K562 (cell line): ENCODE measurements at regions not wholly inside any gene's neighbourhood (a gene's known extent, or its start where the extent isn't known, plus 50 kb on each side); places are given as distances from the start of the nearest gene placed in this dataset.

Experiments
- ATAC-seq: fragments of 200-7000 bp; cut with Tn5 transposase; 3 replicates; pipeline ENCODE4 v1.9.1; 2020; ENCODE audit warnings: moderate library complexity
- BruUV-seq: library from RNA; stranded (reverse); fragments of 400-500 nt; replicated peaks from 2 replicates; lab custom pipeline; 2021; lab: Mats Ljungman, UMichigan
- CTCF ChIA-PET: fragments of 300-600 bp; formaldehyde crosslinking; extraction: SDS; loops from one replicate; lab custom pipeline; 2021; ENCODE audit warnings: low intra/inter-chr PET ratio; lab: Yijun Ruan, JAX
- POLR2A ChIA-PET: fragments of 300-600, 350-650 bp; sonication (Branson Sonifier 250); formaldehyde crosslinking; extraction: SDS; loops from one replicate; lab custom pipeline; 2021; ENCODE audit warnings: antibody characterized with exemption, inconsistent platforms; lab: Yijun Ruan, JAX
- DNase-seq, 4 experiments: peaks; one replicate each; pipeline versions ENCODE4 v3.0.0 to v3.0.0-alpha.2; 2011 to 2018; ENCODE audit warnings: low spot score in 3 of 4, mixed read lengths in 3 of 4; ENCODE audit errors: extremely low read depth in 1 of 4
- FAIRE-seq: peaks from 2 replicates; lab custom pipeline; 2011; peaks lifted over from hg19 to GRCh38; lab: Jason Lieb, UNC
- H2AFZ ChIP-seq: 2 replicates; pipeline ENCODE4 v1.6.0; 2011; ENCODE audit warnings: low read depth, low read length, control low read depth, inconsistent platforms
- H3K27ac ChIP-seq: fragments of 200-600 bp; 3 replicates; pipeline ENCODE4 v1.8.0; 2011; ENCODE audit warnings: low read depth, mild to moderate bottlenecking, control low read depth, inconsistent platforms, low read length, moderate library complexity, mixed read lengths; ENCODE audit errors: extremely low read depth
- H3K27me3 ChIP-seq, 2 experiments: fragments of 300-600 bp in 1 of 2; 2 replicates in 1 of 2; 3 replicates in 1 of 2; pipeline versions ENCODE4 v1.6.0 to v1.8.0; 2011; ENCODE audit warnings: inconsistent platforms in 2 of 2, low read length in 2 of 2, mild to moderate bottlenecking in 1 of 2, mixed read lengths in 1 of 2, moderate library complexity in 1 of 2; ENCODE audit not compliant: control insufficient read depth in 2 of 2, insufficient read depth in 2 of 2
- H3K36me3 ChIP-seq: fragments of 300-600 bp; 3 replicates; pipeline ENCODE4 v1.8.0; 2011; ENCODE audit warnings: mild to moderate bottlenecking, low read length, inconsistent platforms; ENCODE audit not compliant: control insufficient read depth, insufficient read depth
- H3K4me1 ChIP-seq, 2 experiments: fragments of 200-600 bp in 1 of 2; replicated peaks in 1 of 2; 2 replicates in 1 of 2; 3 replicates in 1 of 2; pipeline versions ENCODE4 v1.5.1 to v1.8.0; 2011; ENCODE audit warnings: inconsistent platforms in 2 of 2, low read length in 2 of 2, mild to moderate bottlenecking in 1 of 2, mixed read lengths in 1 of 2, moderate library complexity in 1 of 2; ENCODE audit not compliant: control insufficient read depth in 2 of 2, insufficient read depth in 2 of 2
- H3K4me2 ChIP-seq: 2 replicates; pipeline ENCODE4 v1.6.1; 2011; ENCODE audit warnings: low read length, control low read depth, inconsistent platforms, mixed read lengths; ENCODE audit not compliant: insufficient read depth
- H3K4me3 ChIP-seq: fragments of 200-600 bp; sonication (generic), shearing (Covaris generic); 2 replicates; pipeline ENCODE4 v1.5.1; 2016; ENCODE audit warnings: control low read depth, inconsistent platforms
- H3K79me2 ChIP-seq: fragments of 200-600 bp; 3 replicates; pipeline ENCODE4 v1.8.0; 2011; ENCODE audit warnings: low read length, inconsistent platforms; ENCODE audit not compliant: control insufficient read depth, insufficient read depth
- H3K9ac ChIP-seq, 2 experiments: 2 replicates each; pipeline versions ENCODE4 v1.6.0 to v1.6.1; 2011; ENCODE audit warnings: low read depth in 2 of 2, low read length in 2 of 2, control low read depth in 1 of 2, inconsistent platforms in 1 of 2, mild to moderate bottlenecking in 1 of 2, mixed read lengths in 1 of 2; ENCODE audit not compliant: insufficient read depth in 1 of 2
- H3K9me1 ChIP-seq: one replicate; pipeline ENCODE4 v1.6.0; 2011; ENCODE audit warnings: inconsistent platforms, mild to moderate bottlenecking, low read length, moderate library complexity; ENCODE audit not compliant: control insufficient read depth, insufficient read depth
- H3K9me3 ChIP-seq: replicated peaks from 2 replicates; pipeline ENCODE4 v1.5.1; 2011; ENCODE audit warnings: low read depth, low read length, inconsistent platforms; ENCODE audit not compliant: control insufficient read depth, insufficient read depth
- H4K20me1 ChIP-seq: replicated peaks from 2 replicates; pipeline ENCODE4 v1.6.1; 2011; ENCODE audit warnings: low read length, inconsistent platforms, mixed read lengths; ENCODE audit not compliant: control insufficient read depth, insufficient read depth
- ARNT ChIP-seq, 2 experiments: fragments of 450-650 bp; IDR thresholded peaks; 2 replicates each; pipeline ENCODE4 v1.6.1; 2016; ENCODE audit warnings: mild to moderate bottlenecking in 1 of 2
- CAMTA2 ChIP-seq: fragments of 250-450 bp; sonication (Bioruptor Pico); conservative IDR thresholded peaks from 2 replicates; pipeline ENCODE4 v1.5.1; 2022
- ESRRB ChIP-seq: fragments of 250-450 bp; sonication (Bioruptor Pico); IDR thresholded peaks from 2 replicates; pipeline ENCODE4 v1.5.0; 2020; ENCODE audit warnings: mild to moderate bottlenecking, moderate library complexity, borderline replicate concordance
- FIP1L1 ChIP-seq: fragments of 200-400 bp; formaldehyde crosslinking; IDR thresholded peaks from 2 replicates; pipeline ENCODE4 v1.6.1; 2018; ENCODE audit warnings: mild to moderate bottlenecking, low read depth, low read length; ENCODE audit not compliant: poor library complexity, severe bottlenecking
- FOXK1 ChIP-seq: sonication (generic); formaldehyde crosslinking; IDR thresholded peaks from 2 replicates; pipeline ENCODE4 v1.8.0; 2022; ENCODE audit warnings: missing genetic modification reagents, mild to moderate bottlenecking, borderline replicate concordance
- HLTF ChIP-seq: fragments of 450-650 bp; IDR thresholded peaks from 2 replicates; pipeline ENCODE4 v1.6.1; 2016
- NCOA2 ChIP-seq, 2 experiments: fragments of 450-650 bp; IDR thresholded peaks; 2 replicates each; pipeline ENCODE4 v1.6.1; 2018; ENCODE audit warnings: mild to moderate bottlenecking in 2 of 2, moderate library complexity in 1 of 2; ENCODE audit not compliant: partially characterized antibody in 2 of 2
- RBBP5 ChIP-seq: fragments of 200-600 bp; sonication (generic); IDR thresholded peaks from 2 replicates; pipeline ENCODE4 v1.6.1; 2012; ENCODE audit warnings: borderline replicate concordance, mild to moderate bottlenecking, low read length, control low read depth, inconsistent platforms; ENCODE audit not compliant: insufficient read depth, poor library complexity, severe bottlenecking
- TGIF2 ChIP-seq: sonication (generic); formaldehyde crosslinking; IDR thresholded peaks from 2 replicates; pipeline ENCODE4 v1.8.1; 2022; ENCODE audit warnings: mild to moderate bottlenecking, missing genetic modification reagents, moderate library complexity
- TSC22D4 ChIP-seq: fragments of 450-650 bp; IDR thresholded peaks from 2 replicates; pipeline ENCODE4 v1.6.1; 2016; ENCODE audit warnings: missing genetic modification characterization, missing biosample characterization, control low read depth
- U2AF2 ChIP-seq: fragments of 200-400 bp; formaldehyde crosslinking; optimal IDR thresholded peaks from 2 replicates; pipeline ENCODE3; 2017; ENCODE audit warnings: low read depth, mild to moderate bottlenecking, low read length
- ZNF592 ChIP-seq: fragments of 450-650 bp; IDR thresholded peaks from 2 replicates; pipeline ENCODE4 v1.6.1; 2017; ENCODE audit warnings: antibody characterized with exemption, mild to moderate bottlenecking
- ZNF79 ChIP-seq: fragments of 250-450 bp; sonication (Bioruptor Pico); IDR thresholded peaks from 2 replicates; pipeline ENCODE4 v1.4.0; 2020; ENCODE audit warnings: low read depth, mild to moderate bottlenecking, moderate library complexity
- WGBS: fragments of 100-300 bp; shearing (Covaris generic); methylation state at CpG from one replicate; pipeline ENCODE4 v1.1.6; 2016; ENCODE audit warnings: low coverage, mixed read lengths; ENCODE audit not compliant: insufficient coverage; ENCODE audit errors: missing lambda C conversion rate; 5-methylcytosine and 5-hydroxymethylcytosine counted together
- in situ Hi-C: fragments of 300-500 bp; cut with MboI; formaldehyde crosslinking; loops from 4 replicates; pipeline ENCODE4 v1.15.0; 2018; ENCODE audit warnings: inconsistent platforms, mixed read lengths
- intact Hi-C: fragments of 100-400 bp; cut with micrococcal nuclease; formaldehyde crosslinking; loops from 2 replicates; pipeline ENCODE4 v1.14.2; 2022
- TF ChIP-seq, protein P1 (sequence below): fragments of 250-450 bp; sonication (Bioruptor Pico); IDR thresholded peaks from 2 replicates; pipeline ENCODE4 v1.4.0; 2020; ENCODE audit warnings: borderline replicate concordance

DNA sequence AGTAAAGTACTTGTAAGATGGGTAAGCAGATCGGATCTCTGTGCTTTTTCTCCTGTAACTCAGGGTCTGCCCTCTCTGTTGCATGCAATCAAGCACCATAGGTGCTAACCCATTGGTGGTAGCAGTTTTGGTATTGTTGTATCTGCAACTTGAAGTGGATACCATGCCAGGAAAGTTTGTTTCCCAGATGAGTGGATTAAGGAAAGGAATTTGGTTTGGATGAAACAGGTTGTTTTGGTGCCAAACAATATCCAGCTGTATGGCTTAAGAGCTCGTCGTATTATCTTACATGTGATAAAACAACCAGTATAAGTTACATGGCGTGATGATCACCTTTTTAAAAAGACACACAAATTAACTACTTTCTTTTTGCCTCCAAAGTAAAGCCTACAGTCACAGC lies 280.9 kb upstream of the TENM3 start (continued):
- TF ChIP-seq, protein P1, sequence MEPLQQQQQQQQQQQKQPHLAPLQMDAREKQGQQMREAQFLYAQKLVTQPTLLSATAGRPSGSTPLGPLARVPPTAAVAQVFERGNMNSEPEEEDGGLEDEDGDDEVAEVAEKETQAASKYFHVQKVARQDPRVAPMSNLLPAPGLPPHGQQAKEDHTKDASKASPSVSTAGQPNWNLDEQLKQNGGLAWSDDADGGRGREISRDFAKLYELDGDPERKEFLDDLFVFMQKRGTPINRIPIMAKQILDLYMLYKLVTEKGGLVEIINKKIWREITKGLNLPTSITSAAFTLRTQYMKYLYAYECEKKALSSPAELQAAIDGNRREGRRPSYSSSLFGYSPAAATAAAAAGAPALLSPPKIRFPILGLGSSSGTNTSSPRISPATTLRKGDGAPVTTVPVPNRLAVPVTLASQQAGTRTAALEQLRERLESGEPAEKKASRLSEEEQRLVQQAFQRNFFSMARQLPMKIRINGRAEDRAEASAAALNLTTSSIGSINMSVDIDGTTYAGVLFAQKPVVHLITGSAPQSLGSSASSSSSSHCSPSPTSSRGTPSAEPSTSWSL (CRISPR knock-in tag), result no peak
- TF ChIP-seq ESRRB (CRISPR knock-in tag) (no peak), NCOA2 (IDR thresholded peaks at IDR 0.05; ENCODE audit: partially characterized antibody in 2 of 2) (no peak)

GRCh38 chr4:181964731-181965130 lies 278.5 kb upstream of the TENM3 start:
- BruUV-seq, result no TSS peak
- CTCF ChIA-PET, result no interaction called here
- H3K27me3 ChIP-seq, result no peaks in the 10 kb centered on the region
- no peak for TF ChIP-seq RBBP5
- no peak for TF ChIP-seq CAMTA2 (CRISPR knock-in tag)
- no peak for TF ChIP-seq ZNF592
- TF ChIP-seq FOXK1 (CRISPR knock-in tag), result no peak
- no peak for TF ChIP-seq HLTF
- TF ChIP-seq ZNF79, result no peak
- no peak for TF ChIP-seq ARNT (IDR thresholded peaks at IDR 0.05)
- TF ChIP-seq TSC22D4, result no peak
- no peak for TF ChIP-seq U2AF2
- TF ChIP-seq TGIF2, result no peak
- no peak for TF ChIP-seq FIP1L1

More at GRCh38 chr4:181964731-181965130, 278.5 kb upstream of the TENM3 start:
- no peaks in the 10 kb centered on the region for H3K79me2 ChIP-seq
- DNase-seq (no peak), ATAC-seq (no peak), FAIRE-seq (no peak)
- H3K9me1 ChIP-seq, result no peaks in the 10 kb centered on the region
- H3K4me3 ChIP-seq, result no peak overlapping the region
- no peak overlapping the region for H2AFZ ChIP-seq
- H4K20me1 ChIP-seq, result no peaks in the 10 kb centered on the region
- H3K9ac ChIP-seq, result no peak overlapping the region
- in situ Hi-C loops (no loop called here), intact Hi-C loops (no loop called here)
- H3K9me3 ChIP-seq, result no peaks in the 10 kb centered on the region; the same call in 1 of the 2 replicates
- no peaks in the 10 kb centered on the region for H3K36me3 ChIP-seq
- POLR2A ChIA-PET, result no interaction called here
- H3K4me1 ChIP-seq, result no peaks in the 10 kb centered on the region
- WGBS, result 3% methylated on average over 8 of the region's 8 CpGs
- H3K4me2 ChIP-seq, result no peak overlapping the region
- H3K27ac ChIP-seq, result no peak overlapping the region
